ENCODE measurements at regions not wholly inside any gene's neighbourhood (a gene's known extent, or its start where the extent isn't known, plus 50 kb on each side); places are given as distances from the start of the nearest gene placed in this dataset.
"Not testable (repeated sequence)": the region's sequence is repeated elsewhere in the genome, so short reads cannot be mapped to it uniquely, and the experiment has no call there.

DNA sequence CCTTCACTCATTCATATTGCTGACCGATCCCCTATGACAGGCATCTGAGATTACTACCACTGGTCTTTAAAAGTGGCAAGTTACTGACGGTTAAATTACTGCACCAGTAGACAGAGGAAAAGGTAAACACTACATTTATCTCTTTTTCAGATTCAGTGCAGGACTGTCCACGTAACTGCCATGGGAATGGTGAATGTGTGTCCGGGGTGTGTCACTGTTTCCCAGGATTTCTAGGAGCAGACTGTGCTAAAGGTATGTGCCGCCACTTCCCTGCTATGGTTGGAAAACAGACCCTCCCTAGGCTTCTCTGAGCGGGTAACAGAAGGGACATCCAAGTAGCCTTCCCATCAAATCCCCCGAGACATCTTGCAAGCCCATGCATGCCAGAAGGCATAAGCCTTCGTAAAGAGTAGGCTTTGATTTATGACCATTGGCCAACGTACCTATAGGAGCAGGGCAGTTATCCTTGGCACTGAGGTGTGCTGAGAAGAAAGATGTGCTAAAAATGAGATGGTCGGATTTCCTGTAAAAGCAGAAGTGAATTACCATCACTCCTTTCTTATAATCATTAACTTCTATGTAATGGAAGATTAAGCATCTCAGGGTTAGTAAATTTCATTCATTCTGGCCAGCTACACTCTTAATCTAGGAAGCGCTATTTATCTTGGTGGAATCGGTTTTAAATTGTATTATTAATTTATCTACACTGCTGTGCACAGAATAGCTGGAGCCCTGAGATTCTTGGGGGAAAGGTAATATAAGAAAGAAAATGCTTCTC is 193.4 kb upstream of the WWC1 start:
- Histone ChIP-seq H3K27ac (ENCODE audit: low read depth, low read length) (no peak overlapping the region), H3K36me3 (ENCODE audit: control insufficient read depth, insufficient read depth, low read length) (no peaks in the 10 kb centered on the region), H3K27me3 (ENCODE audit: control insufficient read depth, insufficient read depth, low read length) (no peaks in the 10 kb centered on the region)

DNA sequence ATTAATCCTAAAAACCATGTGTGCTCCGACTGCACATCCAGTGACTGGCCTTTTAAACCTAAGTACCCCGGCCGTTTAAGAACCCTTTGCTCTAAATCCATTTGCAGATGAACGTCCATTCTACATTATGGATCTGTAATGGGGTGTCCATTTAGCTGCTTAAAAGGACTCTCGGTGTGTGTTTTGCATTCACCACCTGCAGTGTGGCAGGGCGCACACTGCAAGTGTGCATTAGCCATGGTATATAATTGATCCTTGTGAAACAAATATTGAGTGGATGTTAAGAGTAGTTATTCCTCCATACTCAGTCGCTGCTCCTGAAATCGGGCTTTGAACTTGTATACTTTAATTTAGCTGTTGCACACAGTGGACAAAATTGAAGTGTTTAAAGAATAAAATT is 190.1 kb upstream of the WWC1 start:
- H3K4me3 ChIP-seq (ENCODE audit: low read depth, low read length), result no peak overlapping the region
- no peak overlapping the region for H3K27ac ChIP-seq (ENCODE audit: low read depth, low read length)
- H3K36me3 ChIP-seq (ENCODE audit: control insufficient read depth, insufficient read depth, low read length), result no peaks in the 10 kb centered on the region
- H3K9me3 ChIP-seq (ENCODE audit: control insufficient read depth, insufficient read depth, low read depth, low read length), result no peaks in the 10 kb centered on the region
- H3K4me1 ChIP-seq (ENCODE audit: control insufficient read depth, insufficient read depth, low read length), result peaks cover 16% of the 10 kb centered on the region
- H3K9ac ChIP-seq (ENCODE audit: low read length), result no peak overlapping the region
- H3K27me3 ChIP-seq (ENCODE audit: control insufficient read depth, insufficient read depth, low read length), result no peaks in the 10 kb centered on the region

More for the DNA sequence above, 193.4 kb upstream of the WWC1 start:
- Histone ChIP-seq H3K9me3 (ENCODE audit: control insufficient read depth, insufficient read depth, low read depth, low read length) (no peaks in the 10 kb centered on the region), H3K4me1 (ENCODE audit: control insufficient read depth, insufficient read depth, low read length) (no peaks in the 10 kb centered on the region), H3K9ac (ENCODE audit: low read length) (no peak overlapping the region), H3K4me3 (ENCODE audit: low read depth, low read length) (no peak overlapping the region)

DNA sequence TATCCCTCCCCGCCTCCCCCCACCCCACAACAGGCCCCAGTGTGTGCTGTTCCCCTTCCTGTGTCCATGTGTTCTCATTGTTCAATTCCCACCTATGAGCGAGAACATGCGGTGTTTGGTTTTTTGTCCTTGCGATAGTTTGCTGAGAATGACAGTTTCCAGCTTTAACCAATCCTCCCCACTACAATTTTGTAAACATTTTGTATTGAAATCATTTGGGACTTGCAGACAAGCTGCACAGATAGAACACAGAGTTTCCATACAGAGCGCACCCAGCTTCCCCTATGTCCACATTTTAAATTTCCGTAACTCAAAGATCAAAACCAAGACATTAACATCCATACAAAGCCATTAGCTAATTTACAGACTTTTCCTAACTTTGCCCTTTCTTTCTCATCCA is 188.4 kb upstream of the WWC1 start:
- H3K27ac ChIP-seq (ENCODE audit: low read depth, low read length); H3K9ac ChIP-seq (ENCODE audit: low read length); H3K9me3 ChIP-seq (ENCODE audit: control insufficient read depth, insufficient read depth, low read depth, low read length); H3K36me3 ChIP-seq (ENCODE audit: control insufficient read depth, insufficient read depth, low read length); H3K27me3 ChIP-seq (ENCODE audit: control insufficient read depth, insufficient read depth, low read length); H3K4me3 ChIP-seq (ENCODE audit: low read depth, low read length): not testable (repeated sequence)
- H3K4me1 ChIP-seq (ENCODE audit: control insufficient read depth, insufficient read depth, low read length), result peaks cover 20% of the 10 kb centered on the region

DNA sequence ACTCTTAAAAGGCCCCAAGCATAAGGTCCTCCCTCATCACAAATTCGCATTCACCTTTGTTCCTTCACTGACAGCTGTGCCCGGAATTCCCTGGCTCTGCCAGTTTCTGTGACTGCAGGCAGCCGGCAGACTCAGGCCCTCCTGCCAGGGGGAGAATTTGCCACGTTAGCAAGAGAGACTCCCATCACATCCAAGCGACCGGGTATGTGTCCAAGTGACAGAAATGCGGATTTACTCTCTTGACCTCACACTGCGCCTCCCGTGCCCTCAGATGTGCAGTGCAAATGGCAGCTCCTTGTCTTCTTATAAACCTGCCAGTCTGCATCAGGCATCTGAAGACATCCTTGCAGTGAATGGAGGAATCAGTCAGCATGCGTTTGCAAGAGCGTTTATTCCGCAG is 187.1 kb upstream of the WWC1 start:
- Histone ChIP-seq H3K27me3 (ENCODE audit: control insufficient read depth, insufficient read depth, low read length) (no peaks in the 10 kb centered on the region), H3K36me3 (ENCODE audit: control insufficient read depth, insufficient read depth, low read length) (no peaks in the 10 kb centered on the region), H3K27ac (ENCODE audit: low read depth, low read length) (no peak overlapping the region), H3K9me3 (ENCODE audit: control insufficient read depth, insufficient read depth, low read depth, low read length) (no peaks in the 10 kb centered on the region), H3K9ac (ENCODE audit: low read length) (no peak overlapping the region), H3K4me3 (ENCODE audit: low read depth, low read length) (no peak overlapping the region), H3K4me1 (ENCODE audit: control insufficient read depth, insufficient read depth, low read length) (peaks cover 20% of the 10 kb centered on the region)

DNA sequence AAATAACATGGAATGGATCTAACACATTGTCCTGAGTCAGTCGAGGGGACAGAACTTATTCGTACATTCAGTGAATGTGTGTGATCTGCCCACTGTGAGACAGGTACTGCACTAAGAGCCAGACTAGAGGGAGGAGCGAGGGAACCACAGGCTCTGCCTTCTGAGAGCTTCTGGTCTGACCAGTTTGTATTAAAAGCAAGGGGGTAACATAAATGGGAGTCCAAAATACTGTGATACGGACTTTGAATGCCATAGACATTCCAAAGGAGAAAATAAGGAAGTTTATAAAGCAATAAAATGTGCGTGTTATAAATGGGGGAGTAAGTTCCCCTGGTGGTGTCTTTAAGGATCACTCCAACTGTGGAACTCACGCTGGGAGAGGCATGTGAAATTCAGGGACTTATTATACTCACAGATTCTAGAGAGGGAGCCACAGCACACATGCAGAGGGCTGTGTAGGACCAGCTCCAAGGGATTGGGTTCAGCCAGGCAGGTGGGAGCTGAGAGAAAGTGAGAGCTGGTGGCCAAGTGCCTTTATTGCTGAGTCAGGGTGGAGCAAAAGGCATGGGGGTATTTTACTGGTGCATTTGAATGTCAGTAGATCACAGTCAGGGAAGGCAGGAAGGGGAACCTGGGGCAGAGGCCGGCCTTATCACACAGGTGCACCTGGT is 186.5 kb upstream of the WWC1 start:
- Histone ChIP-seq H3K9ac (ENCODE audit: low read length) (no peak overlapping the region), H3K27me3 (ENCODE audit: control insufficient read depth, insufficient read depth, low read length) (no peaks in the 10 kb centered on the region), H3K36me3 (ENCODE audit: control insufficient read depth, insufficient read depth, low read length) (no peaks in the 10 kb centered on the region), H3K27ac (ENCODE audit: low read depth, low read length) (no peak overlapping the region), H3K9me3 (ENCODE audit: control insufficient read depth, insufficient read depth, low read depth, low read length) (no peaks in the 10 kb centered on the region), H3K4me3 (ENCODE audit: low read depth, low read length) (no peak overlapping the region), H3K4me1 (ENCODE audit: control insufficient read depth, insufficient read depth, low read length) (peaks cover 20% of the 10 kb centered on the region)

DNA sequence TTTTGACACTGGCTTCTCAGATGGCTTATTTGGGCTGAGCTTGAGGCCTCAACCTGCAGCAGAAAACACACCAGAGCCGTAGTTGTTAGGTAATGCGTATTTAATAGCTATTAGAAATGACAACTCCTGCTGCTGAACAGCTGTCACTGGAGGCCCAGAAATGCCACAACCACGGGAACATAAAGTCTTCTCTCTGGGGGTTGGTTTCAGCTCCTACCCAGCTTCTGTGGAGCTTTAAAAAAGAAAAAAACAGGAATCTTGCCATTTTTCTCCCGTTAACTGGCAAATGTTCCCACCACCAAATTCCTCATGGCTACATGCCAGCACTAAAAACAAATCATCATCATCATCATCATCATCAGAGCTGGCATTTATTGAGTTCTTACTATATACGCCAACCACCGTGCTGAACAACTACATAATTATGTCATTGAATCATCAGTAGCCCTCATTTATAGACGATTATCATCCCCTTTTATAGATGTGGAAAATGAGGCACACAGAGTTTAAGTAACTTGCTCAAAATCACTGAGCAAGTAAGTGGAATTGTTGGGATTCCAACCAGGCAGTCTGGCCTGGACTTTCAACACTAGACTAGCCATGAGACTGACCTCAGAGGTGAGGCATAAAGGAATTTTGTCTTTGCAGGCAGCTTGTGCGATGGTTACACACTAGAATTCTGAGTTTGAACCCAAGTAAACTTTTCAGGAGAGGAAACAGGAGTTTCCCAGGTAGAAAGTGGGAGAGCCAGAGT is 185.3 kb upstream of the WWC1 start:
- Histone ChIP-seq H3K9me3 (ENCODE audit: control insufficient read depth, insufficient read depth, low read depth, low read length) (no peaks in the 10 kb centered on the region), H3K27me3 (ENCODE audit: control insufficient read depth, insufficient read depth, low read length) (no peaks in the 10 kb centered on the region), H3K4me3 (ENCODE audit: low read depth, low read length) (no peak overlapping the region), H3K9ac (ENCODE audit: low read length) (no peak overlapping the region), H3K4me1 (ENCODE audit: control insufficient read depth, insufficient read depth, low read length) (peaks cover 30% of the 10 kb centered on the region), H3K27ac (ENCODE audit: low read depth, low read length) (no peak overlapping the region), H3K36me3 (ENCODE audit: control insufficient read depth, insufficient read depth, low read length) (no peaks in the 10 kb centered on the region)

DNA sequence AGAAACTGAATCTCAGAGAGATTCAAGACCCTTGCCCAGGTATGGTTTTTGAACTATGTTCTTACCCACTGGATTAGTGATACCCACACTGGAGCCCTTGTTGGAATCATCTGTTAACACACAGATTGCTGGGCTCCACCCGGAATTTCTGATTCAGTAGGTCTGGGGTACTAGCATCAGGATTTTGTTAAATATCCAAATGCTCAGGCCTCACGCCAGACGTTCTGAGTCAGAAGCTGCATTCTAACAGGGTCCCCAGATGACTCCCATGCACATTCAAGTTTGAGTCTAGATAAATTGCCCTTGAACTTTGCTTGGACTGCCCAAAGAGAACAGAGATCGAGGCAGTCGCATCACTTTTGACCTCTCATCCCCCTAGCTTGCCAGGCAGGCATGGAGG is 182.0 kb upstream of the WWC1 start:
- Histone ChIP-seq H3K9me3 (ENCODE audit: control insufficient read depth, insufficient read depth, low read depth, low read length) (no peaks in the 10 kb centered on the region), H3K27me3 (ENCODE audit: control insufficient read depth, insufficient read depth, low read length) (no peaks in the 10 kb centered on the region), H3K27ac (ENCODE audit: low read depth, low read length) (no peak overlapping the region), H3K4me3 (ENCODE audit: low read depth, low read length) (no peak overlapping the region), H3K4me1 (ENCODE audit: control insufficient read depth, insufficient read depth, low read length) (peaks cover 30% of the 10 kb centered on the region), H3K36me3 (ENCODE audit: control insufficient read depth, insufficient read depth, low read length) (no peaks in the 10 kb centered on the region), H3K9ac (ENCODE audit: low read length) (no peak overlapping the region)

DNA sequence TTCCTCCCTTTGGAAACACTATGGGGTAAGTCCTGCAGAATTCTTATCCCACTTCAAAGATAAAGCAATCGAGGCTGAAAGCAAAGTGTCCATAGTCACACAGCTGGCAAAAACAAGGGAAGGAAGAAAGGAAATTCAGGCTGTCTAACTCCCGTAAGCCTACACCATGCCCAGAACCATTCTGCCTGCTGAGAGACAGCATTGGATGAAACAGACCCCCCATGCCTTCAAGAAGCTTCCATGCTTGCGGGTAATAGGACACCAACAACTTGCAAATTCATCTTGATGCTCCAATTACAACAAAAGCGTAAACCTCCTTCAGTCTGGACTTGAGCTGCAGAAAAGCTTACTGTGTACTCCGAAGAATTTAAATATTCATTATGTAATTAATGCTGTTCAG is 181.1 kb upstream of the WWC1 start:
- H3K9me3 ChIP-seq (ENCODE audit: control insufficient read depth, insufficient read depth, low read depth, low read length), result no peaks in the 10 kb centered on the region
- peaks cover 21% of the 10 kb centered on the region for H3K4me1 ChIP-seq (ENCODE audit: control insufficient read depth, insufficient read depth, low read length)
- H3K36me3 ChIP-seq (ENCODE audit: control insufficient read depth, insufficient read depth, low read length), result no peaks in the 10 kb centered on the region
- no peak overlapping the region for H3K4me3 ChIP-seq (ENCODE audit: low read depth, low read length)
- H3K27me3 ChIP-seq (ENCODE audit: control insufficient read depth, insufficient read depth, low read length), result no peaks in the 10 kb centered on the region
- no peak overlapping the region for H3K9ac ChIP-seq (ENCODE audit: low read length)
- no peak overlapping the region for H3K27ac ChIP-seq (ENCODE audit: low read depth, low read length)

DNA sequence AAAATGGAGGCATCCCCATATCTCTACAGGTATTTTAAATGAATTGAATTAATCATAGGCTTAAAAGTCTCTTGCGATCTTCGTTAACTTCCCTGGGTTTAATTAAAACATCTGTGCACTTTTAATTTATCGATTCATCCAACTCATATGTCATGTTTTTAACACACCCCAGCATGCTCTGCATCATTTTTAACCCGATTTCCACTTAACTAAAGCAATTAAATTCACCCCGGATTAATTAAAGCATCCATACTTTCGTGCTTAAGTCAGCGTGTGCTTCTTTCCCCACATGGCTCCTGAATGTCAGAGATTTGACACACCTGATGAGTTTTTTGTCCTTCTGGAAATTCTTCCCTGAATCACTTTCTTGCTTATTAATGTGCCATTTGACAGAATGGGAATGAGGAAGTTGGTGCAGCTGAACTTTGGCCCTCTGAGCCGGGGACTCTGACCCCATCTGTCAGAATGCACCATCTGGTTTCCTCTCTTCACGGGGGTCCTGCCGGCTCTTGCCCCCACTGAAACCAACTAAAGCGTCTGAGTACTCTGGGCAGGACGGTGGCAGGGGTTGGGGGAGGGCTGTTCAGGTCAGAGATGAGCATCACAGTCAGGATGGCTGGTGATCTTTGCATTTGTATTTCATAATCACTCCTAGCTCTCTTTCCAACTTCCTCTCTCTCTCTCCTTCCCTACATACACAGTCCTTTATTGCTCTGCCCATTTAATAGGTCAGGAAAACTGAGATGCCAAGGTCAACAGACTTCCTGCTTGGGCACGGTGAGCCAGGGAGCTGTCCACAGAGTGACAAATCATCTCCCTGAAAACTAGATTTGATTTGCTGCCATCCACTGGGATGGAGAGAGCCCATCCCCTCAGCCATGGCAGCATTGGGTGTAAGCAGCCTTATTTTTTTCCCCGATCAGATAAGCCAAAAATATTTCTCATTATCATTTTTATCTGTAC is 180.3 kb upstream of the WWC1 start:
- no peak overlapping the region for H3K4me3 ChIP-seq (ENCODE audit: low read depth, low read length)
- H3K9ac ChIP-seq (ENCODE audit: low read length), result no peak overlapping the region
- H3K9me3 ChIP-seq (ENCODE audit: control insufficient read depth, insufficient read depth, low read depth, low read length), result no peaks in the 10 kb centered on the region
- H3K36me3 ChIP-seq (ENCODE audit: control insufficient read depth, insufficient read depth, low read length), result no peaks in the 10 kb centered on the region
- peaks cover 22% of the 10 kb centered on the region for H3K4me1 ChIP-seq (ENCODE audit: control insufficient read depth, insufficient read depth, low read length)
- no peak overlapping the region for H3K27ac ChIP-seq (ENCODE audit: low read depth, low read length)
- no peaks in the 10 kb centered on the region for H3K27me3 ChIP-seq (ENCODE audit: control insufficient read depth, insufficient read depth, low read length)

DNA sequence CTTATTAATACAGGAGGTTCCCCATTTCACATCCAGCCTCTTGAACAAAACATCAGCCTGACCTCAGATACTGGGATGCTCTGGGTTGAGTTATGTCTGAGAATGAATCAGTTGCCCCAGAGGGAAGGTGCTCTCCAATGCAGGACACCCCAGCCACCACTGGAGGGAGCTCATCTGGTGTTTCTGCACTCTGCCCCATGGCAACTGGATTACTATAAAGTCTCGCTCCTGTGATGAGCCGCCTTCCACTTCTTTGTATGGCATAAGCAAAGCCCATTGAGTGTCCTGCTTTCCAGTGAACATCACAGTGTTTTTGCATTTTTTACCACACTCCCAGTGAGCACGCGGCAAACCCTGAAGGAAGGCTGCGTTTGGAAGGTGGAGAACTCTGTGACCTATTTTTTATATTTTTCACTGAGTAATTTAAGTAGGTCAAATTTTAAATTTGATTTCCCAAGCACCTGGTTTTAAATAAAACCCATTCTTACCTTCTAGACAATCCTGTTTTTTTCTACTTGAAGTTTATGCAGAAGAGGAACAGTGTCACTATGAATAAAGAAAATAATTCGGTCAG is 176.9 kb upstream of the WWC1 start:
- H3K27me3 ChIP-seq (ENCODE audit: control insufficient read depth, insufficient read depth, low read length), result no peaks in the 10 kb centered on the region

More for the DNA sequence above, 176.9 kb upstream of the WWC1 start:
- Histone ChIP-seq H3K27ac (ENCODE audit: low read depth, low read length) (no peak overlapping the region), H3K4me3 (ENCODE audit: low read depth, low read length) (no peak overlapping the region), H3K9me3 (ENCODE audit: control insufficient read depth, insufficient read depth, low read depth, low read length) (no peaks in the 10 kb centered on the region), H3K36me3 (ENCODE audit: control insufficient read depth, insufficient read depth, low read length) (no peaks in the 10 kb centered on the region), H3K4me1 (ENCODE audit: control insufficient read depth, insufficient read depth, low read length) (peaks cover 32% of the 10 kb centered on the region), H3K9ac (ENCODE audit: low read length) (no peak overlapping the region)
